ENCODE measurements at regions not wholly inside any gene's neighbourhood (a gene's known extent, or its start where the extent isn't known, plus 50 kb on each side); places are given as distances from the start of the nearest gene placed in this dataset.

DNA sequence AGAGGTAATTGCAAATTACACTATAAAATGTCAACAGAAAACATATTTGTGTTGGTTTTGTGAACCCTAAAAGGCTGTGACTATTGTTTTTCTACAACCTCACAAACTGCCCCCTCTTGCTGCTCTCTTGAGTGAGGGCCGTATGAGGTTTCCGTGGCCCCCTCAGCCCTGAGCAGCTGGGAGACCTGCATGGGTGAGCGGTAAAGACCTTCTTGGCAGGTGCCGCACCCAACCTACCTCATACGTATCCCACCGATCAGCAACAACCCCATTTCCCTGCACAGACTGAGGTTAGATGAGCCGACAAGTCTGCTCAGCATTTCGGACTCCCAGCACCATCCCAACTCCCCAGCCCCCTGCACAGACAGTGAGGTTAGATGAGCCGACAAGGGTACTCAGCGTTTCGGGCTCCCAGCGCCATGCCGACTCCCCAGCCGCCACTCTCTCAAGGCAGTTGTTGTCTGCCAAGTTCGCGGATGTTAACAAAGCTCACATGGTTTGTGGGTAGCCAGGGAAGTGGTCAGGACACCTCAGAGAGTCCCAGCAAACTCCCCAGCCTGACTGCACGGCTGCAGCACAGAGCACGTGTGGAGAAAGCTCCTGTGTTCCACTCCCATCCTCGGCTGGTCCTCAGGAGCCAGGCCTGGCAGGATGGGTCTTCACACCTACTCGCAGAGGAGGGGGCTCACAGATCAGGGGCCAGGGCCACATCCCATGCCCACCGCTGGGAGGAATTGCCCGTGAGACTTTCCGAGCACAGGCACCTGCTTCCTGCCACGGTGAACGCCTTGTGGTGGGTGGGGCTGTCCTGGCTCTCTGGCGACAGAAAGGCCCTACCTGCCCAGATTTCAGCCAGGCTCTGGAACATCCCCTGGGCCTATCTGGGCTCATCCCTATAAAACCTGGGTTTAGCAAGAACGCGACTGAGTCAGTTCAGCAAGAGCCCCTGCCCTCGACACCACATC lies 502.9 kb downstream of the BRD1 start:
- TF ChIP-seq, protein P1, sequence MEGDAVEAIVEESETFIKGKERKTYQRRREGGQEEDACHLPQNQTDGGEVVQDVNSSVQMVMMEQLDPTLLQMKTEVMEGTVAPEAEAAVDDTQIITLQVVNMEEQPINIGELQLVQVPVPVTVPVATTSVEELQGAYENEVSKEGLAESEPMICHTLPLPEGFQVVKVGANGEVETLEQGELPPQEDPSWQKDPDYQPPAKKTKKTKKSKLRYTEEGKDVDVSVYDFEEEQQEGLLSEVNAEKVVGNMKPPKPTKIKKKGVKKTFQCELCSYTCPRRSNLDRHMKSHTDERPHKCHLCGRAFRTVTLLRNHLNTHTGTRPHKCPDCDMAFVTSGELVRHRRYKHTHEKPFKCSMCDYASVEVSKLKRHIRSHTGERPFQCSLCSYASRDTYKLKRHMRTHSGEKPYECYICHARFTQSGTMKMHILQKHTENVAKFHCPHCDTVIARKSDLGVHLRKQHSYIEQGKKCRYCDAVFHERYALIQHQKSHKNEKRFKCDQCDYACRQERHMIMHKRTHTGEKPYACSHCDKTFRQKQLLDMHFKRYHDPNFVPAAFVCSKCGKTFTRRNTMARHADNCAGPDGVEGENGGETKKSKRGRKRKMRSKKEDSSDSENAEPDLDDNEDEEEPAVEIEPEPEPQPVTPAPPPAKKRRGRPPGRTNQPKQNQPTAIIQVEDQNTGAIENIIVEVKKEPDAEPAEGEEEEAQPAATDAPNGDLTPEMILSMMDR (IDR thresholded peaks at IDR 0.05), result no peak
- no peak for TF ChIP-seq POLR2A (IDR thresholded peaks at IDR 0.05)
- no peak for TF ChIP-seq EP300 (IDR thresholded peaks at IDR 0.05)
